ENCODE measurements at regions not wholly inside any gene's neighbourhood (a gene's known extent, or its start where the extent isn't known, plus 50 kb on each side); places are given as distances from the start of the nearest gene placed in this dataset.

GRCh38 chr3:144801890-144802289, 830.3 kb downstream of the DIPK2A start:
- no peak for TF ChIP-seq CTCF (IDR thresholded peaks at IDR 0.05; ENCODE audit: low read depth, low read length, missing input control)
- TF ChIP-seq RAD21 (IDR thresholded peaks at IDR 0.05), result no peak
- TF ChIP-seq EGR1 (IDR thresholded peaks at IDR 0.05; ENCODE audit: low read depth in 2 of 2), result no peak
- TF ChIP-seq GABPA (IDR thresholded peaks at IDR 0.05 in 1 of 2, conservative IDR thresholded peaks at IDR 0.05 in 1 of 2), result no peak
- no peak for TF ChIP-seq SP1 (IDR thresholded peaks at IDR 0.05)
- no peak for TF ChIP-seq FOXA2 (IDR thresholded peaks at IDR 0.05)
- no peak for TF ChIP-seq TAF1 (conservative IDR thresholded peaks at IDR 0.05)
